Ovary (tissue), 7 donors: ENCODE measurements at regions not wholly inside any gene's neighbourhood (a gene's known extent, or its start where the extent isn't known, plus 50 kb on each side); places are given as distances from the start of the nearest gene placed in this dataset.
"Not testable (repeated sequence)": the region's sequence is repeated elsewhere in the genome, so short reads cannot be mapped to it uniquely, and the experiment has no call there.

Source experiments
- DNase-seq, 5 donors: peaks; one replicate each; pipeline ENCODE4 v3.0.0-alpha.2; 2019 to 2020
- H3K27ac ChIP-seq, 2 donors: fragments of 200-600 bp; one replicate each; pipeline versions ENCODE4 v1.5.1 to v1.8.0; 2019 to 2022
- H3K27me3 ChIP-seq: fragments of 200-600 bp; one replicate; pipeline ENCODE4 v1.8.0; 2022
- H3K36me3 ChIP-seq: fragments of 200-600 bp; sonication (generic); one replicate; pipeline ENCODE4 v1.5.1; 2019
- H3K4me1 ChIP-seq: one replicate; pipeline ENCODE4 v1.8.1; 2013; ENCODE audit warnings: mild to moderate bottlenecking, moderate library complexity; ENCODE audit not compliant: insufficient read depth
- H3K4me3 ChIP-seq: fragments of 200-600 bp; sonication (generic); one replicate; pipeline ENCODE4 v1.5.1; 2017
- H3K9me3 ChIP-seq, 2 donors: fragments of 200-600 bp in 1 of 2; sonication (generic) in 1 of 2; one replicate each; pipeline versions ENCODE4 v1.5.1 to v1.8.1; 2013 to 2019; ENCODE audit warnings: mild to moderate bottlenecking in 1 of 2, moderate library complexity in 1 of 2
- WGBS, 3 donors: extraction: QIAGEN DNeasy Blood & Tissue Kit in 1 of 3; methylation state at CpG; one replicate each; pipeline versions ENCODE4 v1.1.5 to v1.1.7; 2013 to 2017; 5-methylcytosine and 5-hydroxymethylcytosine counted together
- intact Hi-C, 4 donors: fragments of 100-400 bp; cut with DNase I; formaldehyde crosslinking; loops; one replicate each; pipeline versions ENCODE4 v1.11.0 to v1.15.1; 2022 to 2023
- donor health status: DM: no; HTN: no; CAD: no; lungs with moderate emphysema.
- donor health status: DM: no; HTN: no; CAD: no.
- donor health status: Bipolar disorder and iron deficiency.
- donor health status: DM: no; HTN: no; CAD: no.
- donor health status: DM: yes; HTN: yes; CAD: no.

GRCh38 chr1:120941066-120941465 lies 51.5 kb downstream of the PPIAL4A start:
- 56 to 100% (median 80%) methylated on average over 1 to 4 of the region's 6 CpGs for WGBS, 3 donors
- H3K9me3 ChIP-seq, intact Hi-C loops, H3K36me3 ChIP-seq, H3K4me3 ChIP-seq, DNase-seq, H3K4me1 ChIP-seq, H3K27ac ChIP-seq, H3K27me3 ChIP-seq: not testable (repeated sequence)

GRCh38 chr1:120941836-120942217 lies 52.3 kb downstream of the PPIAL4A start:
- H3K4me3 ChIP-seq, H3K9me3 ChIP-seq, H3K4me1 ChIP-seq, H3K36me3 ChIP-seq, intact Hi-C loops, DNase-seq, H3K27ac ChIP-seq, H3K27me3 ChIP-seq: not testable (repeated sequence)
- 0 to 8% (median 1%) methylated on average over 11 to 12 of the region's 12 CpGs for WGBS, 3 donors

DNA sequence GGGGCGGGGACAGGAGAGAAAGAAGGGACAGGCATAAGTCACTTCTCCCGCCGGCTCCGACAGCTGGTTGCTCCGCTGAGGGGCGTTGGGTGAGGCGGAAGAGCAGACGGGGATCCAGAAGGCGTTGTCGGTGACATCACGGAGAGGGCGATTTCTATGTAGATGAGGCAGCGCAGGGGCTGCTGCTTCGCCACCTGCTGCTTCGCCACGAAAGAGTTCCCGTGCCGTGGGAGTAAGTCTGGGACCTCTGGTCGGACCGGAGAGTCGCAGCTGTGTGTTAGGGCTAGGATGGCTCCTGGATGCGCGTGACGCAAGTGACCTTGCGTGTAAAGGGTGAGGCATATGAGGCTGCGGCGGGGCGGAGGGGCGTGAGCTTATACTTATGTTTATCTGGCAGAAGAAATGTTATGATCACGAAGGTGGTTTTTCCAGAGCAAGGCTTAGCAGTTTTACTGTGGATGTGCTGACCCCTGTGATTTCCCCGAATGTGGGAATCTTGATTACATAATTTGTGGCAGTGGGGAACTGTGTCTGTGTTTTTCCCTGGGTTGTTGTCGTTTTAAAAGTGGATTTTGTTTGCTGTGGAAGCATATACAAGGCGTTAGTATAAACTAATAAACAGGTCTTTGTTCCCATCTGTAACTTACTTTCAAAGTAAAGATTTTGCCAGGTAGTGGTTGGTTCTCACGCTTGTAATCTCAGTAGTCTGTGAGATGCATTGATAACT lies 52.8 kb downstream of the PPIAL4A start:
- 2 to 6% (median 3%) methylated on average over 33 to 34 of the region's 34 CpGs for WGBS, 3 donors
- H3K27ac ChIP-seq, H3K36me3 ChIP-seq, H3K27me3 ChIP-seq, H3K4me1 ChIP-seq, H3K9me3 ChIP-seq, intact Hi-C loops: not testable (repeated sequence)
- peak; percentile 43 to 69 (median 55) for DNase-seq
- peak overlapping the region; percentile 33 for H3K4me3 ChIP-seq

DNA sequence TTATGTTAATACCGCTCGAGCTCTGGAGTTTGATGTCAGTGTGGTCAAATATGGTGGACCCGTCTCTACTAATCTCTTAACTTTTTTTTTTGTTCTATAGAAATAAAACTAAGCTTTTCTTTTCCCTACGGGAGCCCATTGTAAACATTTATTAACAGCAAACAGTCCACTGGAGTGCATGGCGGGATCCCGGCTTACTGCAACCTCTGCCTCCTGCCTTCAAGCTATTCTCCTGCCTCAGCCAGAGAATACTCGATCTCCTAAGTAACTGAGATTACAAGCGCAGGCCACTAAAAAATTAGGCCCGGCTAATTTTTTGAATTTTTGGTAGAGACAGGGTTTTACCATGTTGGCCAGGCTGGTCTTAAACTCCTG lies 53.4 kb downstream of the PPIAL4A start:
- H3K9me3 ChIP-seq, H3K27ac ChIP-seq, H3K27me3 ChIP-seq, DNase-seq, H3K36me3 ChIP-seq, H3K4me1 ChIP-seq, intact Hi-C loops, H3K4me3 ChIP-seq: not testable (repeated sequence)
- no CpG with 5 or more reads among the region's 9 CpGs for WGBS, 3 donors

- 93 to 100% (median 96%) methylated on average over 1 to 20 of the region's 20 CpGs for WGBS, 3 donors
- intact Hi-C loops: not testable (repeated sequence)
These were observed 55.1 kb downstream of the PPIAL4A start for GRCh38 chr1:120944691-120945090.

GRCh38 chr1:120945122-120945521 lies 55.6 kb downstream of the PPIAL4A start:
- H3K27me3 ChIP-seq, H3K27ac ChIP-seq, H3K4me1 ChIP-seq, H3K36me3 ChIP-seq, intact Hi-C loops, DNase-seq, H3K4me3 ChIP-seq, H3K9me3 ChIP-seq: not testable (repeated sequence)
- WGBS, 3 donors: 92 to 93% (median 92%) methylated on average over 6 to 8 of the region's 10 CpGs

More at GRCh38 chr1:120944691-120945090, 55.1 kb downstream of the PPIAL4A start:
- not testable (repeated sequence) for H3K9me3 ChIP-seq, DNase-seq, H3K27me3 ChIP-seq, H3K36me3 ChIP-seq, H3K27ac ChIP-seq, H3K4me1 ChIP-seq, H3K4me3 ChIP-seq

GRCh38 chr1:120947114-120947513 lies 57.5 kb downstream of the PPIAL4A start:
- H3K4me3 ChIP-seq, H3K27me3 ChIP-seq, intact Hi-C loops, H3K27ac ChIP-seq, DNase-seq, H3K9me3 ChIP-seq, H3K4me1 ChIP-seq, H3K36me3 ChIP-seq: not testable (repeated sequence)
- WGBS, 3 donors: 41 to 88% (median 79%) methylated on average over 4 of the region's 4 CpGs

- H3K9me3 ChIP-seq, DNase-seq, H3K4me3 ChIP-seq, H3K27ac ChIP-seq, H3K27me3 ChIP-seq, H3K4me1 ChIP-seq, intact Hi-C loops, H3K36me3 ChIP-seq: not testable (repeated sequence)
- WGBS, 3 donors: 96% methylated on average over 11 of the region's 11 CpGs
These were observed 60.2 kb downstream of the PPIAL4A start for GRCh38 chr1:120949724-120950123.

DNA sequence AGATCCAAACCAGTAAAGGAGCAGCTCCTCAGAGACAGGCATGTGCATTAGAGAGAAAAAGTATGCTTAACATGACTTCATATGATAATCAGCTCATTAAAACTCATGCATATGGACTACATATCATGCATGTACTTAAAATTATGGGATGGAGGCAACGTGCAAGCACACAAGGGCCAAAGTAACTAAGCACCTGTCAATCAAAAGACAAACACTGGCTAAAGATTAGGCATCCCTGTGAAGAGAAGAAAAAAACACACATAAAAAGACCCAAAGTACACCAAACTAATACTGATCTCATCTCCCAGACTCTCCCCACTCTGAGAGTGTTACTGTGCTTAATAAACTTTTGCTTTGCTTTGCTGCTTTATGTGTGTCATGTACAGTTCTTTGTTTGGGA lies 61.1 kb downstream of the PPIAL4A start:
- H3K36me3 ChIP-seq, H3K27me3 ChIP-seq, H3K27ac ChIP-seq, intact Hi-C loops, H3K9me3 ChIP-seq, DNase-seq, H3K4me1 ChIP-seq, H3K4me3 ChIP-seq: not testable (repeated sequence)
- WGBS, 3 donors: 56 to 62% (median 60%) methylated on average over 1 of the region's 1 CpG

DNA sequence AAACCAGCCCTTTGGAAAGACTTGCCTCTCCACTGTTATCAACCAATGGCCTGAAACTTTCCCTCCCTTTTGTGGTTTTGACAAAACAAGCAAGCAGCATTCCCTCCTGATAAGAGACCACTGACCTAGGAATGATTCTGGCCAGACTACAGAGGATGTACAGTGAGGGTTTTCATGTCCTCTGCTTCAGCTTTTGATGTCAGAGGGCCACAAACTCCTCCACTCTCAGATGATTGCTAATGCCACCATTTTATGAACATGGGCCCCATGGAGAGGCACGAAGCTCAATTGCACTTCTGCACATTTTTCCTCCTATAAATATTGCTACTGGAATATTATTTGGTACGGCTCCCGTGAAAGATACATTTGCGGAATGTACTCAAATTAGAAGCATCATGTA lies 61.5 kb downstream of the PPIAL4A start:
- intact Hi-C loops, H3K4me3 ChIP-seq, H3K27me3 ChIP-seq, H3K36me3 ChIP-seq, H3K4me1 ChIP-seq, H3K9me3 ChIP-seq, DNase-seq, H3K27ac ChIP-seq: not testable (repeated sequence)
- WGBS, 3 donors: 38 to 77% (median 74%) methylated on average over 1 to 4 of the region's 4 CpGs

GRCh38 chr1:120952207-120952870 lies 62.8 kb downstream of the PPIAL4A start:
- H3K4me3 ChIP-seq, DNase-seq, H3K27ac ChIP-seq, H3K36me3 ChIP-seq, H3K27me3 ChIP-seq, H3K4me1 ChIP-seq, intact Hi-C loops, H3K9me3 ChIP-seq: not testable (repeated sequence)
- 42 to 51% (median 43%) methylated on average over 21 to 29 of the region's 38 CpGs for WGBS, 3 donors

GRCh38 chr1:120952871-120953265 lies 63.3 kb downstream of the PPIAL4A start:
- H3K4me1 ChIP-seq, H3K36me3 ChIP-seq, H3K27me3 ChIP-seq, DNase-seq, intact Hi-C loops, H3K9me3 ChIP-seq, H3K27ac ChIP-seq, H3K4me3 ChIP-seq: not testable (repeated sequence)
- WGBS, 3 donors: 62 to 74% (median 65%) methylated on average over 18 of the region's 19 CpGs
